ENCODE measurements at regions not wholly inside any gene's neighbourhood (a gene's known extent, or its start where the extent isn't known, plus 50 kb on each side); places are given as distances from the start of the nearest gene placed in this dataset.

- TF ChIP-seq POLR2A (IDR thresholded peaks at IDR 0.05) (no peak), CTCF (IDR thresholded peaks at IDR 0.05) (no peak)
Observed at GRCh38 chr16:6099102-6099501, 1001.5 kb upstream of the EEF2KMT start.
